ENCODE measurements at regions not wholly inside any gene's neighbourhood (a gene's known extent, or its start where the extent isn't known, plus 50 kb on each side); places are given as distances from the start of the nearest gene placed in this dataset.
A peak's percentile ranks its signal among the peaks of the same experiment; 100 is the strongest.

- no peak for DNase-seq (ENCODE audit: low read depth in 2 of 2)
- no peak for TF ChIP-seq CTCF (IDR thresholded peaks at IDR 0.05; ENCODE audit: low read depth, low read length)
Observed at GRCh38 chr4:59243038-59243437, 1957.1 kb upstream of the ADGRL3 start.

GRCh38 chr4:59247032-59247431 lies 1953.1 kb upstream of the ADGRL3 start:
- peak; percentile 6 for TF ChIP-seq CTCF (IDR thresholded peaks at IDR 0.05; ENCODE audit: low read depth, low read length)
- DNase-seq (ENCODE audit: low read depth in 2 of 2): peak in 1 of 2 donors; percentile 10
- H3K4me3 ChIP-seq (replicated peaks in 1 of 2; ENCODE audit: low read depth in 2 of 2, low read length in 2 of 2): no peak overlapping the region

More at GRCh38 chr4:59243038-59243437, 1957.1 kb upstream of the ADGRL3 start:
- no peak overlapping the region for H3K4me3 ChIP-seq (replicated peaks in 1 of 2; ENCODE audit: low read depth in 2 of 2, low read length in 2 of 2)

- DNase-seq (ENCODE audit: low read depth in 2 of 2): no peak
- H3K4me3 ChIP-seq (replicated peaks in 1 of 2; ENCODE audit: low read depth in 2 of 2, low read length in 2 of 2): no peak overlapping the region
- no peak for TF ChIP-seq CTCF (IDR thresholded peaks at IDR 0.05; ENCODE audit: low read depth, low read length)
Observed at GRCh38 chr4:59248313-59248712, 1951.8 kb upstream of the ADGRL3 start.

GRCh38 chr4:59249110-59249509 lies 1951.0 kb upstream of the ADGRL3 start:
- H3K4me3 ChIP-seq (replicated peaks in 1 of 2; ENCODE audit: low read depth in 2 of 2, low read length in 2 of 2): no peak overlapping the region
- TF ChIP-seq CTCF (IDR thresholded peaks at IDR 0.05; ENCODE audit: low read depth, low read length): no peak

GRCh38 chr4:59258002-59258401 lies 1942.1 kb upstream of the ADGRL3 start:
- no peak overlapping the region for H3K4me3 ChIP-seq (replicated peaks in 1 of 2; ENCODE audit: low read depth in 2 of 2, low read length in 2 of 2)
- DNase-seq (ENCODE audit: low read depth in 2 of 2): no peak
- TF ChIP-seq CTCF (IDR thresholded peaks at IDR 0.05; ENCODE audit: low read depth, low read length): no peak

More at GRCh38 chr4:59249110-59249509, 1951.0 kb upstream of the ADGRL3 start:
- no peak for DNase-seq (ENCODE audit: low read depth in 2 of 2)

- DNase-seq (ENCODE audit: low read depth in 2 of 2): no peak
- H3K4me3 ChIP-seq (replicated peaks in 1 of 2; ENCODE audit: low read depth in 2 of 2, low read length in 2 of 2): no peak overlapping the region
- TF ChIP-seq CTCF (IDR thresholded peaks at IDR 0.05; ENCODE audit: low read depth, low read length): no peak
Observed at GRCh38 chr4:59307609-59308008, 1892.5 kb upstream of the ADGRL3 start.

GRCh38 chr4:59314637-59315036 lies 1885.5 kb upstream of the ADGRL3 start:
- no peak for TF ChIP-seq CTCF (IDR thresholded peaks at IDR 0.05; ENCODE audit: low read depth, low read length)
- no peak overlapping the region for H3K4me3 ChIP-seq (replicated peaks in 1 of 2; ENCODE audit: low read depth in 2 of 2, low read length in 2 of 2)
- DNase-seq (ENCODE audit: low read depth in 2 of 2): no peak
